ENCODE measurements at regions not wholly inside any gene's neighbourhood (a gene's known extent, or its start where the extent isn't known, plus 50 kb on each side); places are given as distances from the start of the nearest gene placed in this dataset.
"Not testable (repeated sequence)": the region's sequence is repeated elsewhere in the genome, so short reads cannot be mapped to it uniquely, and the experiment has no call there.

- no peak for DNase-seq (ENCODE audit: low read depth in 2 of 2)
Observed at GRCh38 chr2:129798626-129799025, 180.8 kb upstream of the RAB6C start.

- no peak for DNase-seq (ENCODE audit: low read depth in 2 of 2)
Observed at GRCh38 chr2:129799036-129799958, 180.2 kb upstream of the RAB6C start.

GRCh38 chr2:129800285-129800684 lies 179.2 kb upstream of the RAB6C start:
- no peak for DNase-seq (ENCODE audit: low read depth in 2 of 2)

- no peak for DNase-seq (ENCODE audit: low read depth in 2 of 2)
Observed at GRCh38 chr2:129800686-129801085, 178.8 kb upstream of the RAB6C start.

- no peak for DNase-seq (ENCODE audit: low read depth in 2 of 2)
Observed at GRCh38 chr2:129801575-129801974, 177.9 kb upstream of the RAB6C start.

- no peak for DNase-seq (ENCODE audit: low read depth in 2 of 2)
Observed at GRCh38 chr2:129802290-129802689, 177.2 kb upstream of the RAB6C start.

- DNase-seq (ENCODE audit: low read depth in 2 of 2), result no peak
Observed at GRCh38 chr2:129803032-129803431, 176.4 kb upstream of the RAB6C start.

GRCh38 chr2:129803871-129804270 lies 175.6 kb upstream of the RAB6C start:
- DNase-seq (ENCODE audit: low read depth in 2 of 2), result no peak

GRCh38 chr2:129805899-129806298 lies 173.6 kb upstream of the RAB6C start:
- DNase-seq (ENCODE audit: low read depth in 2 of 2), result no peak

- DNase-seq (ENCODE audit: low read depth in 2 of 2), result no peak
Observed at GRCh38 chr2:129806317-129806716, 173.1 kb upstream of the RAB6C start.

GRCh38 chr2:129806990-129807389 lies 172.5 kb upstream of the RAB6C start:
- DNase-seq (ENCODE audit: low read depth in 2 of 2), result no peak

GRCh38 chr2:129807642-129808338 lies 171.7 kb upstream of the RAB6C start:
- DNase-seq (ENCODE audit: low read depth in 2 of 2), result not testable (repeated sequence)

GRCh38 chr2:129810521-129810920 lies 168.9 kb upstream of the RAB6C start:
- no peak for DNase-seq (ENCODE audit: low read depth in 2 of 2)

GRCh38 chr2:129812071-129812470 lies 167.4 kb upstream of the RAB6C start:
- DNase-seq (ENCODE audit: low read depth in 2 of 2), result no peak

- DNase-seq (ENCODE audit: low read depth in 2 of 2), result no peak
Observed at GRCh38 chr2:129812654-129813053, 166.8 kb upstream of the RAB6C start.

GRCh38 chr2:129813404-129813803 lies 166.1 kb upstream of the RAB6C start:
- no peak for DNase-seq (ENCODE audit: low read depth in 2 of 2)

- DNase-seq (ENCODE audit: low read depth in 2 of 2), result no peak
Observed at GRCh38 chr2:129816813-129817574, 162.5 kb upstream of the RAB6C start.

GRCh38 chr2:129819855-129820254 lies 159.6 kb upstream of the RAB6C start:
- no peak for DNase-seq (ENCODE audit: low read depth in 2 of 2)

- DNase-seq (ENCODE audit: low read depth in 2 of 2), result no peak
Observed at GRCh38 chr2:129820908-129821307, 158.6 kb upstream of the RAB6C start.

GRCh38 chr2:129821445-129821844 lies 158.0 kb upstream of the RAB6C start:
- DNase-seq (ENCODE audit: low read depth in 2 of 2), result no peak

GRCh38 chr2:129823044-129823443 lies 156.4 kb upstream of the RAB6C start:
- no peak for DNase-seq (ENCODE audit: low read depth in 2 of 2)
